GM13977 (cell line): ENCODE measurements at regions not wholly inside any gene's neighbourhood (a gene's known extent, or its start where the extent isn't known, plus 50 kb on each side); places are given as distances from the start of the nearest gene placed in this dataset.

Experiments used
- DNase-seq: peaks from one replicate; pipeline ENCODE4 v3.0.0; 2012; ENCODE audit warnings: low spot score
- in situ Hi-C: fragments of 300-500 bp; cut with MboI; formaldehyde crosslinking; loops from one replicate; pipeline ENCODE4 v1.12.0; 2022; ENCODE audit warnings: low sequenced_read_pairs, low pct_unique_long_range_greater_than_20kb, mixed read lengths, inconsistent platforms; ENCODE audit not compliant: unreplicated experiment
- TF ChIP-seq, protein P1 (sequence below): IDR thresholded peaks from 2 replicates; pipeline ENCODE4 v1.5.1; 2012; ENCODE audit warnings: mild to moderate bottlenecking, control low read depth; ENCODE audit not compliant: insufficient read depth; ENCODE audit errors: extremely low read depth, missing control alignments

DNA sequence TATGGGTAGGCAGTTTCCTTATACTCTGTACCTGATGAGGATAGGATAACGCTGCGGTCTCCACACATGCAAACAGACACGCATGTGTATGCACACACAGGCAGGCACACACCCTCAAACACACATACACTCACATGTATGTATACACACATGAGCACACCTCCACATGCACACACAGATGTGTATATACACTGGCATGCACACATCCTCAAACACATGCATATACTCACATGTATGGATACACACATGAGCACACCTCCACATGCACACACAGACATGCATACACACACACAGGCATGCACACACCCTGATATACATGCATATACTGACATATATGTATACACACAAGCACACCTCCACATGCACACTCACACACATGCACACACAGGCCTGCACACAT, 267.8 kb upstream of the HDAC4 start:
- DNase-seq: no peak
- TF ChIP-seq, protein P1, sequence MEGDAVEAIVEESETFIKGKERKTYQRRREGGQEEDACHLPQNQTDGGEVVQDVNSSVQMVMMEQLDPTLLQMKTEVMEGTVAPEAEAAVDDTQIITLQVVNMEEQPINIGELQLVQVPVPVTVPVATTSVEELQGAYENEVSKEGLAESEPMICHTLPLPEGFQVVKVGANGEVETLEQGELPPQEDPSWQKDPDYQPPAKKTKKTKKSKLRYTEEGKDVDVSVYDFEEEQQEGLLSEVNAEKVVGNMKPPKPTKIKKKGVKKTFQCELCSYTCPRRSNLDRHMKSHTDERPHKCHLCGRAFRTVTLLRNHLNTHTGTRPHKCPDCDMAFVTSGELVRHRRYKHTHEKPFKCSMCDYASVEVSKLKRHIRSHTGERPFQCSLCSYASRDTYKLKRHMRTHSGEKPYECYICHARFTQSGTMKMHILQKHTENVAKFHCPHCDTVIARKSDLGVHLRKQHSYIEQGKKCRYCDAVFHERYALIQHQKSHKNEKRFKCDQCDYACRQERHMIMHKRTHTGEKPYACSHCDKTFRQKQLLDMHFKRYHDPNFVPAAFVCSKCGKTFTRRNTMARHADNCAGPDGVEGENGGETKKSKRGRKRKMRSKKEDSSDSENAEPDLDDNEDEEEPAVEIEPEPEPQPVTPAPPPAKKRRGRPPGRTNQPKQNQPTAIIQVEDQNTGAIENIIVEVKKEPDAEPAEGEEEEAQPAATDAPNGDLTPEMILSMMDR: no peak
- in situ Hi-C loops: no loop called here

DNA sequence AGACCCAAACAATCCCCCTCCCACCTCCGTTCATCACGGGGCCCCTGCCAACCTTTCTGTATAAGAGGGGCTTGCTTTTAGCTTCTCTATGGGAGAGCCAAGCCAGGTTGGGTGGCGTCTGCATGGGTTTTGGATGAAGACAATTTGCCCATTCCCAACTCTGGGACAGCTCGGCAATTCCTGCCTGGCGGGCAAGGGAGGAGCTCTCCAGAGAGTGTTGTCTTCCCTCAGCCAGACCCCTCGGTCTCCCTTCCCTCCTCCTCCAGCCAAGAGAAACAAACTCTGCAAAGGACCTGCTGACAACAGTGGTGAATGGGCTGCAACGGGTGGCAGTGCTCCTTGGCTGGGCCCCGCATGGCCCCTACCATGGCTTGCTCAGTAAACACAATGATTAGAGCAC, 267.2 kb upstream of the HDAC4 start:
- in situ Hi-C loops: no loop called here
- no peak for DNase-seq
- TF ChIP-seq, protein P1: no peak

DNA sequence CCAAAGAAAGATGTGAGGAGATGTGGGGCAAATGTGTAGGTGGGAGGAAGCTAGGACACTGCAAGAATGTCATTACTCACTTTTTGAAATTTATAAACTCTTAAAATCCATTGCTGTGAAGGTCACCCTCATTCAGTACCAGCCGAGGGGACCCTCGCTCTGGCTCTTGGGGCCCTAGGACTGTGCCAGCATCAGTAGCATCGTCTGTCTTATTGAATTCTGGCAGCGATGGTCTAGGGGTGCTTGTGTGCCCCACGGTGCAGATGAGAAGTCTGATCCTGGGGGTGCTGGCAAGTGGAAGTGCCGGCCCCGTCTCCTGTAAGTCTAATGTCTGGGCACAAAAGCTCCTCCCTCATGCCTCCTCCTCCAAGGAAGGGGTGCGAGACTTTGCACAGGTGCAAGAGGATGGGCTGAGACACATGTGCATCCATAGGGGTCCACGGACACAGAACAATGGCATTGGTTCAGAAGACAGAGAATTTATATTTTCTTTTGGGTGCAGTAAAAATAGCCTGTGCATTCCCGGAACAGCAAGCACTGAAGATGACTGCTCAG, 266.7 kb upstream of the HDAC4 start:
- no peak for DNase-seq
- in situ Hi-C loops: no loop called here
- TF ChIP-seq, protein P1: no peak

DNA sequence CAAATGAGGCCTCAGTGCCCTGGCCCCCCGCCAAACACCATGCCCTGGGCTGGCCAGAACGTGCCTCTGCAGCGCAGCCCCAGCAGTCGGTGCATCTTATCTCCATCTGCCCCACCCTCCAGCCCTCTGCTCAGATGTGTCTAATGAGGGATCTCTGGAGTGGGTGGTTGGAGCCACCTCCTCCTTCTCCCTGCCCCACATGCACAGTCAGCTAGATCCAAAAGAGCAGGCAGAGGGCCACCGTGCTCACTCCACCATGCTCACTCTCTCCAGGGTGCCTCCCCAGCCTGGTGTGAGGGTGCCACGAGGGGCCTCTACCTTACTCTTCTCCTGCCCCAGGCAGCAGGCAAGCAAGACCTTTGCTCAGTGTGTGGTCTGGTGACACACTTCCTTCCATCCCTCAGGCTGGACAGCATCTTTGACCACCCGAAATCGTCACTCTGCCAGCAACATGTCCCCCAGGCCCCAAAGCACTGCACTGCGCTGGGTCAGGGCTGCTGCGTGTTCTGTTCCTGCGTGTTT, 266.1 kb upstream of the HDAC4 start:
- in situ Hi-C loops: no loop called here

DNA sequence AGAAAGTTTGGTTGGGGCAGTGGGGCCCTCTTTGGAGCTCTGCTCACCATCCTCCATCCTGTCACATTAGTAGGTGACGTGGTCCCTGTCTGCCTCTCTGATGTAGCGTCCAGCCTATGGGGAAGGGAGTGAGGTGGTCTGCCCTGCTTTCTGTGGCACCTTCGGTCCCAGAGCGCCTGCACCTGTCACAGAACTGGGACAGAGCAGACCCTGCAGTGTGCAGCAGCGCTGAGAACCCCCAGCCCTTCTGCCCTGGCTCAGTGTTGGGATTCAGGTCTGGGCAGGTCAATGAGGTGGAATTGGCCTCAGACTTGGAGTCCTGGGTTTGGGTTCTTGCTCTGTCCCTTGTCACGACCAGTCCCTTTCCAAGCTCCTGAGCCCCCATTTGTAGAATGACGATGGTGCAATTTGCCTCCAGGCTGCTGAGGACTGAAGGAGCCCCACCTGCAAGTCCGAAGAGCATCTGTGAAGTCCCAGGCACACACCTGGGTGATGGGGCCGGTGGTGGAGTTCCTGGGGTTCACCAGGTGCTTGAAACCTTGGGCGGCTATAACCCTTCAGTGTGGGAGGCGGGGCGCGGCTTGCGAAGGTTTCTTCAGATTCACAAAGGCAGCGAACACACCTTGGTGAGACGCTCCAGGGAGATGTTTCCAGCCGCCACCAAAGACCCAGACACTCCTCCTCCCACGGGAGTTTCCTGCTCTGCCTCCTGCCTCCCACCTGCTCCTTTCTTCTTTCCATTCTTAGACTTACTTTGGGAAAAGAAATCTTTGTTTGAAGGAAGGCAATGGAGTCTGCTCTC, 265.4 kb upstream of the HDAC4 start:
- TF ChIP-seq, protein P1: no peak
- no peak for DNase-seq
- in situ Hi-C loops: no loop called here

More for the DNA sequence above, 266.1 kb upstream of the HDAC4 start:
- DNase-seq: no peak
- TF ChIP-seq, protein P1: no peak

DNA sequence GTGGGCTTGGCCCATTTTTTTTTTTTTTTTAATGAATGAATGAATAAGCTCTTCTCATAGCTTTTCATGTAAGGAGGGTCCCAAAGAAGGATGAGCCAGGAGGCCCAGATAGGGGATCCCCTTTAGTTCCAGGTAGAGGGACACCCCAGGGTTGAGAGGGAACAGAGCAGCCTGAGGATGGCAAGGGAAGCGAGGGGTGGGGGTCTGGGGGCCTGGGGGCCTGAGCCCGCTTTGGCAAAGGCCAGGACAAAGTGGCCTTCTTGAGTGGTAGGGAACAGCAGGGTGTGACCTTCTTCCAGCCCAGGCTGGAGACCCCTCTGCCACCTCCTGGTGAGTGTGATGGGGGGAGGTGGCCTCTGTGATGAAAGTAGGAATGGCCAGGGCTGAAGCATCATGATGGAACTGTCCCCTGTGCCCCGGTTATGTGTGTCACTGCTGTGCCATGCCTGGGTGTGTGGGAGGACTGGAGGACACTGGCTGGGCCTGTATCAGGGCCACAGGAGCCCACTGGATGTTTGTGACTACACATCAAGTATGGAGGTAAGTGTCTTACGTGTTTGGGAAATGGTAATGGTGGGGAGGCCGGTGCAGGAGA, 263.5 kb upstream of the HDAC4 start:
- DNase-seq: no peak
- TF ChIP-seq, protein P1: no peak
- in situ Hi-C loops: no loop called here
